H1 (cell line): ENCODE measurements at regions not wholly inside any gene's neighbourhood (a gene's known extent, or its start where the extent isn't known, plus 50 kb on each side); places are given as distances from the start of the nearest gene placed in this dataset.

Experiments used
- CTCF ChIA-PET: fragments of 300-600 bp; sonication (Branson Sonifier 250); formaldehyde crosslinking; loops from one replicate; lab custom pipeline; 2021; ENCODE audit not compliant: partially characterized antibody; lab: Charles Lee
- POLR2A ChIA-PET: fragments of 300-600 bp; sonication (Branson Sonifier 250); formaldehyde crosslinking; loops from one replicate; lab custom pipeline; 2021; ENCODE audit warnings: inconsistent platforms; ENCODE audit not compliant: partially characterized antibody; lab: Charles Lee
- DNase-seq, 2 experiments: peaks; one replicate each; pipeline versions ENCODE4 v3.0.0 to v3.0.0-alpha.2; 2010 to 2022; ENCODE audit warnings: low spot score in 2 of 2, low read depth in 1 of 2, mixed read lengths in 1 of 2
- FAIRE-seq: peaks from 2 replicates; lab custom pipeline; 2011; peaks lifted over from hg19 to GRCh38; lab: Jason Lieb, UNC
- H2AFZ ChIP-seq: 2 replicates; pipeline ENCODE4 v1.8.1; 2012; ENCODE audit warnings: low read length, inconsistent platforms
- H2AK5ac ChIP-seq: 2 replicates; pipeline ENCODE4 v1.6.1; 2013; ENCODE audit warnings: low read depth, low read length
- H2BK120ac ChIP-seq: replicated peaks from 2 replicates; pipeline ENCODE3; 2013; ENCODE audit warnings: low read depth, low read length, inconsistent platforms
- H2BK12ac ChIP-seq: 2 replicates; pipeline ENCODE4 v1.6.1; 2013; ENCODE audit warnings: low read depth, low read length
- H2BK15ac ChIP-seq: 2 replicates; pipeline ENCODE4 v1.6.1; 2013; ENCODE audit warnings: low read length
- H2BK20ac ChIP-seq: 2 replicates; pipeline ENCODE4 v1.6.1; 2013; ENCODE audit warnings: low read length
- H2BK5ac ChIP-seq: 2 replicates; pipeline ENCODE4 v1.6.1; 2013; ENCODE audit warnings: low read depth, low read length
- H3K14ac ChIP-seq: 2 replicates; pipeline ENCODE4 v1.6.1; 2013; ENCODE audit warnings: inconsistent platforms; ENCODE audit not compliant: insufficient read length
- H3K18ac ChIP-seq: 2 replicates; pipeline ENCODE4 v1.6.1; 2013; ENCODE audit warnings: low read length; ENCODE audit errors: extremely low read depth
- H3K23ac ChIP-seq: 2 replicates; pipeline ENCODE4 v1.6.1; 2013; ENCODE audit warnings: inconsistent platforms; ENCODE audit not compliant: insufficient read length
- H3K23me2 ChIP-seq: 2 replicates; pipeline ENCODE4 v1.6.1; 2013; ENCODE audit warnings: low read depth, low read length
- H3K27ac ChIP-seq: 2 replicates; pipeline ENCODE4 v1.6.1; 2011; ENCODE audit warnings: low read depth, low read length, inconsistent platforms
- H3K27me3 ChIP-seq, 4 experiments: replicated peaks in 1 of 4; 1 replicate in 1 of 4; 2 replicates in 3 of 4; pipeline versions ENCODE4 v1.6.1 to v1.8.1; 2011 to 2013; ENCODE audit warnings: low read length in 3 of 4, mild to moderate bottlenecking in 3 of 4, inconsistent platforms in 2 of 4, mixed read lengths in 2 of 4, moderate library complexity in 1 of 4; ENCODE audit not compliant: control insufficient read depth in 3 of 4, insufficient read depth in 3 of 4; ENCODE audit errors: extremely low read depth in 1 of 4
- H3K36me3 ChIP-seq, 4 experiments: 2 replicates each; pipeline versions ENCODE4 v1.6.1 to v1.8.1; 2011 to 2013; ENCODE audit warnings: mild to moderate bottlenecking in 4 of 4, low read length in 3 of 4, moderate library complexity in 2 of 4, control low read depth in 1 of 4, inconsistent platforms in 1 of 4; ENCODE audit not compliant: insufficient read depth in 4 of 4, control insufficient read depth in 2 of 4
- H3K4ac ChIP-seq: replicated peaks from 2 replicates; pipeline ENCODE3; 2013; ENCODE audit warnings: low read length, low read depth, mixed read lengths, inconsistent platforms; ENCODE audit not compliant: insufficient read length
- H3K4me1 ChIP-seq, 4 experiments: replicated peaks in 1 of 4; 1 replicate in 1 of 4; 2 replicates in 3 of 4; pipeline versions ENCODE4 v1.6.1 to v1.8.1; 2011 to 2013; ENCODE audit warnings: low read length in 3 of 4, inconsistent platforms in 2 of 4, mixed read lengths in 1 of 4; ENCODE audit not compliant: insufficient read depth in 4 of 4, control insufficient read depth in 3 of 4
- H3K4me2 ChIP-seq, 2 experiments: 2 replicates each; pipeline versions ENCODE4 v1.6.1 to v1.8.1; 2011 to 2013; ENCODE audit warnings: low read depth in 2 of 2, low read length in 2 of 2, control low read depth in 1 of 2, inconsistent platforms in 1 of 2, mild to moderate bottlenecking in 1 of 2; ENCODE audit not compliant: insufficient read depth in 1 of 2
- H3K4me3 ChIP-seq, 4 experiments: fragments of 200-600, 300-600 bp in 1 of 4; sonication (generic), shearing (Covaris generic), sonication (Bioruptor Twin) in 1 of 4; 2 replicates each; pipeline versions ENCODE4 v1.5.1 to v1.8.1; 2011 to 2016; ENCODE audit warnings: low read length in 4 of 4, low read depth in 3 of 4, control low read depth in 2 of 4, inconsistent platforms in 2 of 4, mild to moderate bottlenecking in 2 of 4, mixed read lengths in 1 of 4, moderate library complexity in 1 of 4; ENCODE audit not compliant: insufficient read depth in 2 of 4; ENCODE audit errors: extremely low read depth in 1 of 4
- H3K56ac ChIP-seq: replicated peaks from 2 replicates; pipeline ENCODE3; 2013; ENCODE audit warnings: low read depth, mild to moderate bottlenecking, mixed read lengths, low read length, inconsistent platforms; ENCODE audit not compliant: insufficient read length
- H3K79me1 ChIP-seq: 2 replicates; pipeline ENCODE4 v1.6.1; 2013; ENCODE audit warnings: low read depth, low read length, control low read depth
- H3K79me2 ChIP-seq, 2 experiments: 2 replicates each; pipeline versions ENCODE4 v1.6.1 to v1.8.1; 2012 to 2013; ENCODE audit warnings: low read length in 2 of 2, mild to moderate bottlenecking in 2 of 2, inconsistent platforms in 1 of 2; ENCODE audit not compliant: insufficient read depth in 2 of 2, control insufficient read depth in 1 of 2
- H3K9ac ChIP-seq, 4 experiments: replicated peaks in 1 of 4; 1 replicate in 1 of 4; 2 replicates in 3 of 4; pipeline versions ENCODE4 v1.6.1 to v1.8.1; 2011 to 2013; ENCODE audit warnings: low read depth in 3 of 4, low read length in 3 of 4, control low read depth in 2 of 4, mild to moderate bottlenecking in 2 of 4, moderate library complexity in 2 of 4, inconsistent platforms in 1 of 4; ENCODE audit errors: extremely low read depth in 1 of 4
- H3K9me3 ChIP-seq, 2 experiments: 2 replicates each; pipeline versions ENCODE4 v1.6.1 to v1.8.1; 2012 to 2013; ENCODE audit warnings: mild to moderate bottlenecking in 2 of 2, moderate library complexity in 2 of 2, control low read depth in 1 of 2, inconsistent platforms in 1 of 2, low read depth in 1 of 2, low read length in 1 of 2, mixed read lengths in 1 of 2; ENCODE audit not compliant: insufficient read depth in 2 of 2
- H4K20me1 ChIP-seq, 2 experiments: replicated peaks in 1 of 2; 2 replicates each; pipeline versions ENCODE3 to v1.8.1; 2011 to 2013; ENCODE audit warnings: inconsistent platforms in 2 of 2, low read length in 2 of 2, mild to moderate bottlenecking in 1 of 2; ENCODE audit not compliant: insufficient read depth in 2 of 2, control insufficient read depth in 1 of 2
- H4K5ac ChIP-seq: 2 replicates; pipeline ENCODE4 v1.6.1; 2013; ENCODE audit warnings: low read length, low read depth, mixed read lengths, inconsistent platforms; ENCODE audit not compliant: insufficient read length
- H4K8ac ChIP-seq: 2 replicates; pipeline ENCODE4 v1.8.0; 2013; ENCODE audit warnings: mild to moderate bottlenecking, moderate library complexity, low read length, inconsistent platforms; ENCODE audit not compliant: insufficient read depth; ENCODE audit errors: extremely low read depth
- H4K91ac ChIP-seq: replicated peaks from 2 replicates; pipeline ENCODE3; 2013; ENCODE audit warnings: low read length, mixed read lengths, inconsistent platforms; ENCODE audit not compliant: insufficient read length
- CEBPB ChIP-seq: IDR thresholded peaks from 2 replicates; pipeline ENCODE4 v1.6.1; 2012; ENCODE audit warnings: low read depth, low read length
- EGR1 ChIP-seq: IDR thresholded peaks from 2 replicates; pipeline ENCODE4 v1.6.1; 2011; ENCODE audit warnings: low read depth, low read length, borderline replicate concordance
- WGBS, 2 experiments: shearing (Covaris generic) in 1 of 2; methylation state at CpG; one replicate each; pipeline versions ENCODE4 v1.1.6 to v1.1.7; 2013 to 2015; ENCODE audit warnings: low lambda C conversion rate in 2 of 2, mixed read lengths in 2 of 2, inconsistent platforms in 1 of 2, low coverage in 1 of 2, missing lambda C conversion rate in 1 of 2; ENCODE audit not compliant: insufficient replicate concordance in 2 of 2, insufficient coverage in 1 of 2, insufficient read length in 1 of 2; ENCODE audit errors: extremely low coverage in 1 of 2, missing lambda C conversion rate in 1 of 2; 5-methylcytosine and 5-hydroxymethylcytosine counted together

- no peak for DNase-seq
- Histone ChIP-seq H3K23me2 (no peaks in the 10 kb centered on the region), H4K5ac (no peak overlapping the region), H3K23ac (no peak overlapping the region), H4K8ac (no peak overlapping the region), H4K91ac (no peak overlapping the region), H3K56ac (no peak overlapping the region), H3K14ac (no peak overlapping the region), H2BK20ac (no peak overlapping the region), H3K9ac (no peak overlapping the region), H3K79me1 (no peaks in the 10 kb centered on the region), H3K27ac (no peak overlapping the region), H3K36me3 (no peaks in the 10 kb centered on the region), H3K79me2 (no peaks in the 10 kb centered on the region), H3K4me2 (no peak overlapping the region), H3K27me3 (no peaks in the 10 kb centered on the region), H2BK15ac (no peak overlapping the region), H3K4ac (no peak overlapping the region), H2BK12ac (no peak overlapping the region), H2AFZ (no peak overlapping the region), H2BK120ac (no peak overlapping the region), H2AK5ac (no peak overlapping the region), H4K20me1 (peaks cover 0 to 2% of the 10 kb centered on the region in 2 experiments), H3K4me3 (no peak overlapping the region), H3K9me3 (no peaks in the 10 kb centered on the region), H3K4me1 (no peaks in the 10 kb centered on the region), H2BK5ac (no peak overlapping the region), H3K18ac (no peak overlapping the region)
- WGBS, 2 experiments, result 84% methylated on average over 5 of the region's 5 CpGs; no CpG with 5 or more reads in 1 of the 2 experiments
- ChIA-PET CTCF (interaction anchor here (0.6 to 3.1 kb wide), 21 partner anchors 9 to 519 kb away, joined by 3 to 32 read pairs (median 4); no protein-coding TSS in a partner anchor), POLR2A (interaction anchor here (2.4 kb wide), 1 partner anchor 43 kb away, joined by 5 read pairs; no protein-coding TSS in a partner anchor)
- peak; percentile 80 for TF ChIP-seq CEBPB
- TF ChIP-seq EGR1, result no peak
- no peak for FAIRE-seq
Observed at GRCh38 chr12:67026487-67027246, 242.5 kb upstream of the CAND1 start.
